ENCODE measurements at regions not wholly inside any gene's neighbourhood (a gene's known extent, or its start where the extent isn't known, plus 50 kb on each side); places are given as distances from the start of the nearest gene placed in this dataset.

DNA sequence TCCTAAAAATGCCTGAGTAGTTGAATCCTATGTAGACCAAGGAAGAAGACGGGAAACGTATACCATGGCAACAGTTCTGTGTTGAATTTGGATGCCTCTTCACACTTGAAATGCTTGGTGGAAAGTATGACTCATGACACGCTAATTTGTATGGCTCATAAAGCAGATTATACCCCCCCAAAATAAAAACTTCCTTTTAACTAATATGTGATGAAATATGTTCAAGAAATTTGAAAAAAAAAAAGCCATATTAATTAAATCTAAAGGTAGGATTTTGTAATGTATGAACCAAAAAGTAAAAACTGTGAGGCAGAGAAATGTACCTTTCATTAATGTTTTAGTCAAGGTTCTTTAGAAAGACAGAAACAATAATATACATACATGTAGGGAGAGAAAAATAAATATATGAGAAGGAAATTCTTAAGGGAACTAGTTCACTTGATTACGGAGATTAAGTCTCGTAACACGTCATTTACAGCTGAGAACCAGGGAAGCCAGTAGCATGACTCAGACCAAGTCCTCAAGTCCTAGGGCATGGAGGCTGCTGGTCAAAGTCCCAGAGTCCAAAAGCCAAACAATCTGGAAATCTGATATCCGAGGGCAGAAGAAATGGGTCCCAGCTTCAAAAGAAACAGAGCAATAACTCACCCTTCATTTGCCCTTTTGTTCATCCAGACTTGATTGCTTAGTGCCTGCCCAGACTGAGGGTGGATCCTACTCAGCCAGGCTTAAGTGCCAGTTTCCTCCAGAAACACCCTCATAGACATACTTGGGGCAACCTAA lies 485.1 kb downstream of the SEMA3D start:
- POLR2A ChIA-PET (ENCODE audit: unreplicated experiment): no interaction called here
- Histone ChIP-seq H3K4me3 (ENCODE audit: low read length) (no peak overlapping the region), H3K79me2 (ENCODE audit: low read length) (no peaks in the 10 kb centered on the region), H3K9ac (ENCODE audit: low read length) (no peak overlapping the region), H3K36me3 (ENCODE audit: low read depth, low read length) (no peaks in the 10 kb centered on the region), H3K27ac (ENCODE audit: low read length) (peak overlapping the region; percentile 54), H3K9me3 (ENCODE audit: low read length) (no peaks in the 10 kb centered on the region), H3K27me3 (ENCODE audit: low read length) (no peaks in the 10 kb centered on the region), H2AFZ (ENCODE audit: low read length) (no peak overlapping the region), H3F3A (ENCODE audit: low read length, unreplicated experiment) (no peaks in the 10 kb centered on the region), H3K9me2 (replicated peaks; ENCODE audit: low read length) (no peaks in the 10 kb centered on the region), H4K20me1 (ENCODE audit: low read length) (no peaks in the 10 kb centered on the region), H3K4me1 (ENCODE audit: insufficient read depth, low read length) (peaks cover 18% of the 10 kb centered on the region), H3K4me2 (ENCODE audit: low read length) (peak overlapping the region; percentile 24)
- peak; percentile 67 for DNase-seq
- TF ChIP-seq CTCF (conservative IDR thresholded peaks at IDR 0.05; ENCODE audit: low read depth, low read length) (no peak), EZH2 (IDR thresholded peaks at IDR 0.05; ENCODE audit: low read length, unreplicated experiment) (no peak), EZH2phosphoT487 (IDR thresholded peaks at IDR 0.05; ENCODE audit: borderline replicate concordance, low read length) (no peak)
- intact Hi-C loops (cut with micrococcal nuclease): no loop called here
- no TSS peak for BruUV-seq (replicated peaks)
- no peak for ATAC-seq
- CTCF ChIA-PET: no interaction called here

DNA sequence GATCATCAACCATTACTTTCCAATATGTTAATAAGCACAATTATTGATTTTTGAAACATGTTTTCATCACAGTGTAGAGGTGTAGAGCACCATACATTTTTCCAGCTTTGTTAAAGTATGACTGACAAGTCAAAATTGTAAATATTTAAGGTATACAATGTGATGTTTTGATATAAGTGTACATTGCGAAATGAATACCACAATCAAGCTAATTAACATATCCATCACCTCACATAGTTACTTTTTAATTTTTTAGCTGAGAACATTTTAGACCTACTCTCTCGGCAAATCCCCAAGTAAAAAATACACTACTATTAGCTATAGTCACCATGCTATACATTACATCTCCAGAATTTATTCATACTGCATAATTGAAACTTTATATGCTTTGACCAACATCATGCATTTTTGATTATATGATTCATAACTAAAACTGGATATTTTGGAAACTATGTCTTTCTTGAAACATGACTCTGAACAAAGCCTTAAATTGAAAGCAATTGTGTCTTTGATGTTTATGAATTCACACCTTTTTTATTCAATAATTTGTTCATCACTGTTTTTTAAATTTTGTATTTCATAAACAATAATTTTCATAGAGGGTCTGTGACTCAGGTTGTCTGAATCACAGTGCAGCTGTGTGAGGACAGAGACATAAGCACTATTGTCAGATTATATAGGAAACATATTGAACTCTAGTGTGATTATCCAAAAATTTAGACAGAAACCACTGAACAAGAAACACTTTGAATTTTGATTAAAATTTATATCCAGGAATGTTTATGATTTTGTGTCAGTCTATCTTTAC lies 486.1 kb downstream of the SEMA3D start:
- peaks cover 18% of the 10 kb centered on the region for H3K4me1 ChIP-seq (ENCODE audit: insufficient read depth, low read length)
- DNase-seq: no peak
- no peak overlapping the region for H2AFZ ChIP-seq (ENCODE audit: low read length)
- H3K4me2 ChIP-seq (ENCODE audit: low read length): no peak overlapping the region
- CTCF ChIA-PET: no interaction called here
- no peaks in the 10 kb centered on the region for H3K27me3 ChIP-seq (ENCODE audit: low read length)
- H3K27ac ChIP-seq (ENCODE audit: low read length): peak overlapping the region; percentile 54; the same call in 1 of the 2 replicates
- no peaks in the 10 kb centered on the region for H3K36me3 ChIP-seq (ENCODE audit: low read depth, low read length)
- BruUV-seq (replicated peaks): no TSS peak
- no peak overlapping the region for H3K9ac ChIP-seq (ENCODE audit: low read length)
- intact Hi-C loops (cut with micrococcal nuclease): no loop called here
- POLR2A ChIA-PET (ENCODE audit: unreplicated experiment): no interaction called here
- ATAC-seq: no peak
- H3K9me2 ChIP-seq (replicated peaks; ENCODE audit: low read length): no peaks in the 10 kb centered on the region
- H4K20me1 ChIP-seq (ENCODE audit: low read length): no peaks in the 10 kb centered on the region
- H3K9me3 ChIP-seq (ENCODE audit: low read length): no peaks in the 10 kb centered on the region
- no peak overlapping the region for H3K4me3 ChIP-seq (ENCODE audit: low read length)
- H3F3A ChIP-seq (ENCODE audit: low read length, unreplicated experiment): no peaks in the 10 kb centered on the region
- TF ChIP-seq EZH2phosphoT487 (IDR thresholded peaks at IDR 0.05; ENCODE audit: borderline replicate concordance, low read length) (no peak), CTCF (conservative IDR thresholded peaks at IDR 0.05; ENCODE audit: low read depth, low read length) (no peak), EZH2 (IDR thresholded peaks at IDR 0.05; ENCODE audit: low read length, unreplicated experiment) (no peak)
- H3K79me2 ChIP-seq (ENCODE audit: low read length): no peaks in the 10 kb centered on the region

GRCh38 chr7:84697506-84697905 lies 489.4 kb downstream of the SEMA3D start:
- Histone ChIP-seq H3K9ac (ENCODE audit: low read length) (no peak overlapping the region), H3K27ac (ENCODE audit: low read length) (no peak overlapping the region), H3K27me3 (ENCODE audit: low read length) (no peaks in the 10 kb centered on the region), H3K36me3 (ENCODE audit: low read depth, low read length) (no peaks in the 10 kb centered on the region), H4K20me1 (ENCODE audit: low read length) (no peaks in the 10 kb centered on the region), H3K79me2 (ENCODE audit: low read length) (no peaks in the 10 kb centered on the region), H3K4me3 (ENCODE audit: low read length) (no peak overlapping the region), H3K4me1 (ENCODE audit: insufficient read depth, low read length) (peaks cover 18% of the 10 kb centered on the region), H2AFZ (ENCODE audit: low read length) (no peak overlapping the region), H3F3A (ENCODE audit: low read length, unreplicated experiment) (no peaks in the 10 kb centered on the region), H3K9me3 (ENCODE audit: low read length) (no peaks in the 10 kb centered on the region), H3K9me2 (replicated peaks; ENCODE audit: low read length) (no peaks in the 10 kb centered on the region), H3K4me2 (ENCODE audit: low read length) (no peak overlapping the region)
- ATAC-seq (no peak), DNase-seq (peak; percentile 9)
- ChIA-PET POLR2A (ENCODE audit: unreplicated experiment) (no interaction called here), CTCF (no interaction called here)
- intact Hi-C loops (cut with micrococcal nuclease): no loop called here
- no peak for TF ChIP-seq EZH2phosphoT487 (IDR thresholded peaks at IDR 0.05; ENCODE audit: borderline replicate concordance, low read length)
- no peak for TF ChIP-seq CTCF (conservative IDR thresholded peaks at IDR 0.05; ENCODE audit: low read depth, low read length)
- no peak for TF ChIP-seq EZH2 (IDR thresholded peaks at IDR 0.05; ENCODE audit: low read length, unreplicated experiment)
- BruUV-seq (replicated peaks): no TSS peak

Measured in PC-3 (cell line).